ENCODE measurements at regions not wholly inside any gene's neighbourhood (a gene's known extent, or its start where the extent isn't known, plus 50 kb on each side); places are given as distances from the start of the nearest gene placed in this dataset.

- H3K23ac ChIP-seq (ENCODE audit: low read depth, low read length, poor library complexity), result no peak overlapping the region
- H3K27ac ChIP-seq (replicated peaks; ENCODE audit: low read length), result no peak overlapping the region
- no peak overlapping the region for H2BK12ac ChIP-seq (ENCODE audit: low read length)
- H3K18ac ChIP-seq (ENCODE audit: low read length), result no peak overlapping the region
- H3K79me1 ChIP-seq (ENCODE audit: low read depth, low read length), result no peaks in the 10 kb centered on the region
- H3K4me1 ChIP-seq (ENCODE audit: control insufficient read depth in 2 of 2, insufficient read depth in 1 of 2, low read depth in 1 of 2, low read length in 2 of 2), result peaks cover 4 to 6% of the 10 kb centered on the region in 2 donors
- WGBS, 2 donors (ENCODE audit: extremely low coverage in 2 of 2, insufficient read length in 2 of 2, insufficient replicate concordance in 1 of 2), result no CpG with 5 or more reads among the region's 3 CpGs
- no peak overlapping the region for H3K4me2 ChIP-seq (ENCODE audit: insufficient read depth, low read length, poor library complexity, severe bottlenecking)
- no peak overlapping the region for H3K9ac ChIP-seq (ENCODE audit: low read depth, low read length, poor library complexity)
- no peak overlapping the region for H2AK5ac ChIP-seq (ENCODE audit: low read depth, low read length)
- no peak for DNase-seq (ENCODE audit: low spot score)
- no peak overlapping the region for H3K4me3 ChIP-seq (ENCODE audit: low read length in 2 of 2)
- no peak overlapping the region for H3K14ac ChIP-seq (ENCODE audit: low read length)
- H2BK5ac ChIP-seq (ENCODE audit: low read length), result no peak overlapping the region
- no peak overlapping the region for H3K4ac ChIP-seq (ENCODE audit: low read length)
- H3K36me3 ChIP-seq (replicated peaks in 1 of 2; ENCODE audit: control insufficient read depth in 2 of 2, insufficient read depth in 2 of 2, low read length in 2 of 2), result no peaks in the 10 kb centered on the region
- peaks cover 3 to 8% of the 10 kb centered on the region in 2 donors for H3K9me3 ChIP-seq (replicated peaks in 1 of 2; ENCODE audit: control insufficient read depth in 2 of 2, insufficient read depth in 1 of 2, low read depth in 1 of 2, low read length in 2 of 2)
- no peak overlapping the region for H2AFZ ChIP-seq (ENCODE audit: low read length)
- H4K8ac ChIP-seq (ENCODE audit: low read depth, low read length), result no peak overlapping the region
- no peaks in the 10 kb centered on the region for H3K27me3 ChIP-seq (ENCODE audit: control insufficient read depth in 3 of 3, insufficient read depth in 3 of 3, low read depth in 1 of 3, low read length in 3 of 3)
- H2BK15ac ChIP-seq (ENCODE audit: low read length), result no peak overlapping the region
- H2BK120ac ChIP-seq (ENCODE audit: low read depth, low read length), result no peak overlapping the region
- H4K91ac ChIP-seq (ENCODE audit: low read depth, low read length, poor library complexity), result no peak overlapping the region
Measured at GRCh38 chr4:165631912-165632311, 241.1 kb upstream of the TLL1 start.

- no peaks in the 10 kb centered on the region for H3K36me3 ChIP-seq (replicated peaks in 1 of 2; ENCODE audit: control insufficient read depth in 2 of 2, insufficient read depth in 2 of 2, low read length in 2 of 2)
- no peak overlapping the region for H2BK15ac ChIP-seq (ENCODE audit: low read length)
- no peak for DNase-seq (ENCODE audit: low spot score)
- no peak overlapping the region for H2BK5ac ChIP-seq (ENCODE audit: low read length)
- H3K4me3 ChIP-seq (ENCODE audit: low read length in 2 of 2), result no peak overlapping the region
- H3K27me3 ChIP-seq (ENCODE audit: control insufficient read depth in 3 of 3, insufficient read depth in 3 of 3, low read depth in 1 of 3, low read length in 3 of 3), result no peaks in the 10 kb centered on the region
- no peak overlapping the region for H3K4ac ChIP-seq (ENCODE audit: low read length)
- no peak overlapping the region for H2AFZ ChIP-seq (ENCODE audit: low read length)
- H3K14ac ChIP-seq (ENCODE audit: low read length), result no peak overlapping the region
- no peak overlapping the region for H3K23ac ChIP-seq (ENCODE audit: low read depth, low read length, poor library complexity)
- peaks cover 4 to 6% of the 10 kb centered on the region in 2 donors for H3K4me1 ChIP-seq (ENCODE audit: control insufficient read depth in 2 of 2, insufficient read depth in 1 of 2, low read depth in 1 of 2, low read length in 2 of 2)
- H3K4me2 ChIP-seq (ENCODE audit: insufficient read depth, low read length, poor library complexity, severe bottlenecking), result no peak overlapping the region
- no peaks in the 10 kb centered on the region for H3K79me1 ChIP-seq (ENCODE audit: low read depth, low read length)
- H3K27ac ChIP-seq (replicated peaks; ENCODE audit: low read length), result no peak overlapping the region
- H2AK5ac ChIP-seq (ENCODE audit: low read depth, low read length), result no peak overlapping the region
- no peak overlapping the region for H4K91ac ChIP-seq (ENCODE audit: low read depth, low read length, poor library complexity)
- H2BK120ac ChIP-seq (ENCODE audit: low read depth, low read length), result no peak overlapping the region
- no peak overlapping the region for H3K9ac ChIP-seq (ENCODE audit: low read depth, low read length, poor library complexity)
- H4K8ac ChIP-seq (ENCODE audit: low read depth, low read length), result no peak overlapping the region
- H3K9me3 ChIP-seq (replicated peaks in 1 of 2; ENCODE audit: control insufficient read depth in 2 of 2, insufficient read depth in 1 of 2, low read depth in 1 of 2, low read length in 2 of 2), result peaks cover 3 to 8% of the 10 kb centered on the region in 2 donors
- H3K18ac ChIP-seq (ENCODE audit: low read length), result no peak overlapping the region
- H2BK12ac ChIP-seq (ENCODE audit: low read length), result no peak overlapping the region
Measured at GRCh38 chr4:165634766-165635165, 238.3 kb upstream of the TLL1 start.

- H3K23ac ChIP-seq (ENCODE audit: low read depth, low read length, poor library complexity), result no peak overlapping the region
- H2BK12ac ChIP-seq (ENCODE audit: low read length), result no peak overlapping the region
- H3K9me3 ChIP-seq (replicated peaks in 1 of 2; ENCODE audit: control insufficient read depth in 2 of 2, insufficient read depth in 1 of 2, low read depth in 1 of 2, low read length in 2 of 2), result peaks cover 3 to 8% of the 10 kb centered on the region in 2 donors
- no peak overlapping the region for H2BK5ac ChIP-seq (ENCODE audit: low read length)
- no CpG with 5 or more reads among the region's 1 CpG for WGBS, 2 donors (ENCODE audit: extremely low coverage in 2 of 2, insufficient read length in 2 of 2, insufficient replicate concordance in 1 of 2)
- no peak overlapping the region for H3K9ac ChIP-seq (ENCODE audit: low read depth, low read length, poor library complexity)
- H3K4me2 ChIP-seq (ENCODE audit: insufficient read depth, low read length, poor library complexity, severe bottlenecking), result no peak overlapping the region
- no peak overlapping the region for H3K4ac ChIP-seq (ENCODE audit: low read length)
- no peak overlapping the region for H3K18ac ChIP-seq (ENCODE audit: low read length)
- H3K36me3 ChIP-seq (replicated peaks in 1 of 2; ENCODE audit: control insufficient read depth in 2 of 2, insufficient read depth in 2 of 2, low read length in 2 of 2), result no peaks in the 10 kb centered on the region
- H2BK120ac ChIP-seq (ENCODE audit: low read depth, low read length), result no peak overlapping the region
- no peak overlapping the region for H2AK5ac ChIP-seq (ENCODE audit: low read depth, low read length)
- peaks cover 4 to 6% of the 10 kb centered on the region in 2 donors for H3K4me1 ChIP-seq (ENCODE audit: control insufficient read depth in 2 of 2, insufficient read depth in 1 of 2, low read depth in 1 of 2, low read length in 2 of 2)
- H3K14ac ChIP-seq (ENCODE audit: low read length), result no peak overlapping the region
- H4K8ac ChIP-seq (ENCODE audit: low read depth, low read length), result no peak overlapping the region
- no peak overlapping the region for H3K4me3 ChIP-seq (ENCODE audit: low read length in 2 of 2)
- H2BK15ac ChIP-seq (ENCODE audit: low read length), result no peak overlapping the region
- no peaks in the 10 kb centered on the region for H3K27me3 ChIP-seq (ENCODE audit: control insufficient read depth in 3 of 3, insufficient read depth in 3 of 3, low read depth in 1 of 3, low read length in 3 of 3)
- no peaks in the 10 kb centered on the region for H3K79me1 ChIP-seq (ENCODE audit: low read depth, low read length)
- H4K91ac ChIP-seq (ENCODE audit: low read depth, low read length, poor library complexity), result no peak overlapping the region
- H3K27ac ChIP-seq (replicated peaks; ENCODE audit: low read length), result no peak overlapping the region
- H2AFZ ChIP-seq (ENCODE audit: low read length), result peak overlapping the region; percentile 64
- no peak for DNase-seq (ENCODE audit: low spot score)
Measured at GRCh38 chr4:165635381-165635780, 237.7 kb upstream of the TLL1 start.

- DNase-seq (ENCODE audit: low spot score), result no peak
- no peak overlapping the region for H2BK15ac ChIP-seq (ENCODE audit: low read length)
- no peak overlapping the region for H2BK5ac ChIP-seq (ENCODE audit: low read length)
- no peak overlapping the region for H4K8ac ChIP-seq (ENCODE audit: low read depth, low read length)
- no peaks in the 10 kb centered on the region for H3K27me3 ChIP-seq (ENCODE audit: control insufficient read depth in 3 of 3, insufficient read depth in 3 of 3, low read depth in 1 of 3, low read length in 3 of 3)
- H3K4me2 ChIP-seq (ENCODE audit: insufficient read depth, low read length, poor library complexity, severe bottlenecking), result no peak overlapping the region
- no peak overlapping the region for H3K23ac ChIP-seq (ENCODE audit: low read depth, low read length, poor library complexity)
- no peak overlapping the region for H3K9ac ChIP-seq (ENCODE audit: low read depth, low read length, poor library complexity)
- H4K91ac ChIP-seq (ENCODE audit: low read depth, low read length, poor library complexity), result no peak overlapping the region
- H3K4me1 ChIP-seq (ENCODE audit: control insufficient read depth in 2 of 2, insufficient read depth in 1 of 2, low read depth in 1 of 2, low read length in 2 of 2), result peaks cover 4 to 6% of the 10 kb centered on the region in 2 donors
- no CpG with 5 or more reads among the region's 2 CpGs for WGBS, 2 donors (ENCODE audit: extremely low coverage in 2 of 2, insufficient read length in 2 of 2, insufficient replicate concordance in 1 of 2)
- H2AK5ac ChIP-seq (ENCODE audit: low read depth, low read length), result no peak overlapping the region
- peak overlapping the region; percentile 12 for H3K14ac ChIP-seq (ENCODE audit: low read length)
- no peaks in the 10 kb centered on the region for H3K36me3 ChIP-seq (replicated peaks in 1 of 2; ENCODE audit: control insufficient read depth in 2 of 2, insufficient read depth in 2 of 2, low read length in 2 of 2)
- no peak overlapping the region for H2BK12ac ChIP-seq (ENCODE audit: low read length)
- no peak overlapping the region for H2BK120ac ChIP-seq (ENCODE audit: low read depth, low read length)
- peak overlapping the region; percentile 64 for H2AFZ ChIP-seq (ENCODE audit: low read length)
- H3K79me1 ChIP-seq (ENCODE audit: low read depth, low read length), result no peaks in the 10 kb centered on the region
- H3K18ac ChIP-seq (ENCODE audit: low read length), result no peak overlapping the region
- H3K4ac ChIP-seq (ENCODE audit: low read length), result no peak overlapping the region
- peaks cover 3 to 8% of the 10 kb centered on the region in 2 donors for H3K9me3 ChIP-seq (replicated peaks in 1 of 2; ENCODE audit: control insufficient read depth in 2 of 2, insufficient read depth in 1 of 2, low read depth in 1 of 2, low read length in 2 of 2)
- H3K4me3 ChIP-seq (ENCODE audit: low read length in 2 of 2), result no peak overlapping the region
- no peak overlapping the region for H3K27ac ChIP-seq (replicated peaks; ENCODE audit: low read length)
Measured at GRCh38 chr4:165635951-165636350, 237.1 kb upstream of the TLL1 start.

All from neuronal stem cell (in vitro differentiated cells).